A549 (cell line): ENCODE measurements at regions not wholly inside any gene's neighbourhood (a gene's known extent, or its start where the extent isn't known, plus 50 kb on each side); places are given as distances from the start of the nearest gene placed in this dataset.

Experiments used
- ATAC-seq, 2 experiments: fragments of 200-7000 bp in 1 of 2; fragments of >200 bp in 1 of 2; cut with Nextera tagmentation in 1 of 2; cut with Tn5 transposase in 1 of 2; 3 replicates each; pipeline versions ENCODE4 v1.8.0 to v1.9.1; 2018 to 2020; ENCODE audit warnings: mild to moderate bottlenecking in 1 of 2, moderate library complexity in 1 of 2
- CTCF ChIA-PET: fragments of 300-600 bp; sonication (Branson Sonifier 250); formaldehyde crosslinking; extraction: SDS; loops from one replicate; lab custom pipeline; 2021; ENCODE audit warnings: antibody characterized with exemption, inconsistent platforms; lab: Yijun Ruan, JAX
- POLR2A ChIA-PET: fragments of 350-600 bp; formaldehyde crosslinking; extraction: SDS; loops from one replicate; lab custom pipeline; 2021; ENCODE audit warnings: antibody characterized with exemption, inconsistent platforms; lab: Yijun Ruan, JAX
- DNase-seq, 2 experiments: peaks; one replicate each; pipeline versions ENCODE4 v3.0.0 to v3.0.0-alpha.2; 2011 to 2016; ENCODE audit warnings: low read depth in 1 of 2, low spot score in 1 of 2
- FAIRE-seq: peaks from 2 replicates; lab custom pipeline; 2011; peaks lifted over from hg19 to GRCh38; lab: Jason Lieb, UNC
- H3K27ac ChIP-seq, 2 experiments: fragments of >200 bp; sonication (Bioruptor Twin); formaldehyde crosslinking; 3 replicates each; pipeline ENCODE4 v1.5.1; 2016 to 2017
- H3K4me1 ChIP-seq: fragments of >200 bp; sonication (Bioruptor Twin); formaldehyde crosslinking; 3 replicates; pipeline ENCODE4 v1.6.1; 2016
- H3K4me2 ChIP-seq: fragments of >200 bp; sonication (Bioruptor Twin); formaldehyde crosslinking; 3 replicates; pipeline ENCODE4 v1.6.1; 2016
- H3K4me3 ChIP-seq: fragments of >200 bp; sonication (Bioruptor Twin); formaldehyde crosslinking; 3 replicates; pipeline ENCODE4 v1.5.1; 2016
- H3K9me3 ChIP-seq: fragments of >200 bp; sonication (Bioruptor Twin); formaldehyde crosslinking; 3 replicates; pipeline ENCODE4 v1.6.1; 2016
- BHLHE40 ChIP-seq: IDR thresholded peaks from 2 replicates; pipeline ENCODE4 v1.6.1; 2012; ENCODE audit warnings: low read depth, low read length, inconsistent platforms
- CBX8 ChIP-seq: fragments of 200-600 bp; sonication (generic); IDR thresholded peaks from 2 replicates; pipeline ENCODE4 v1.6.1; 2016
- CEBPB ChIP-seq, 2 experiments: fragments of >200 bp in 1 of 2; sonication (Bioruptor Twin) in 1 of 2; formaldehyde crosslinking in 1 of 2; IDR thresholded peaks; 2 replicates each; pipeline ENCODE4 v1.6.1; 2012 to 2016
- CHD4 ChIP-seq: fragments of 200-600 bp; sonication (generic); IDR thresholded peaks from 2 replicates; pipeline ENCODE4 v1.6.1; 2016; ENCODE audit warnings: antibody characterized with exemption, mild to moderate bottlenecking, borderline replicate concordance
- CTCF ChIP-seq: fragments of >200 bp; sonication (Bioruptor Twin); formaldehyde crosslinking; IDR thresholded peaks from 3 replicates; pipeline ENCODE4 v1.5.1; 2016
- EHMT2 ChIP-seq: fragments of 200-600 bp; sonication (generic); IDR thresholded peaks from 2 replicates; pipeline ENCODE4 v1.6.1; 2016; ENCODE audit warnings: antibody characterized with exemption, low read depth, mild to moderate bottlenecking, moderate library complexity
- EP300 ChIP-seq, 2 experiments: fragments of >200 bp; sonication (Bioruptor Twin); formaldehyde crosslinking; IDR thresholded peaks; 2 replicates in 1 of 2; 3 replicates in 1 of 2; pipeline ENCODE4 v1.6.1; 2016 to 2017
- FOSL2 ChIP-seq, 2 experiments: fragments of 450-650 bp in 1 of 2; fragments of >200 bp in 1 of 2; sonication (Bioruptor Twin) in 1 of 2; formaldehyde crosslinking; IDR thresholded peaks; 2 replicates each; pipeline versions ENCODE4 v1.5.0 to v1.6.1; 2016 to 2020; ENCODE audit warnings: mild to moderate bottlenecking in 1 of 2, moderate library complexity in 1 of 2
- HES2 ChIP-seq: fragments of >200 bp; sonication (Bioruptor Twin); formaldehyde crosslinking; IDR thresholded peaks from 2 replicates; pipeline ENCODE4 v1.6.1; 2016
- HOXA7 ChIP-seq: fragments of 250-450 bp; sonication (Bioruptor Pico); IDR thresholded peaks from 2 replicates; pipeline ENCODE4 v1.5.0; 2020; ENCODE audit warnings: mild to moderate bottlenecking, moderate library complexity
- HOXB5 ChIP-seq: fragments of 250-450 bp; sonication (Bioruptor Pico); IDR thresholded peaks from 2 replicates; pipeline ENCODE4 v1.5.0; 2020; ENCODE audit warnings: mild to moderate bottlenecking, moderate library complexity
- JUNB ChIP-seq: fragments of >200 bp; sonication (Bioruptor Twin); formaldehyde crosslinking; IDR thresholded peaks from 2 replicates; pipeline ENCODE4 v1.6.1; 2016
- KDM1A ChIP-seq: fragments of 200-600 bp; sonication (generic); IDR thresholded peaks from 2 replicates; pipeline ENCODE4 v1.6.1; 2016; ENCODE audit warnings: low read depth, mild to moderate bottlenecking
- KDM5A ChIP-seq: fragments of 200-600 bp; sonication (generic); IDR thresholded peaks from 2 replicates; pipeline ENCODE4 v1.6.1; 2016; ENCODE audit warnings: antibody characterized with exemption, mild to moderate bottlenecking
- MAFK ChIP-seq: fragments of 450-650 bp; IDR thresholded peaks from 2 replicates; pipeline ENCODE4 v1.6.1; 2014; ENCODE audit not compliant: partially characterized antibody
- MAX ChIP-seq: IDR thresholded peaks from 2 replicates; pipeline ENCODE4 v1.6.1; 2012
- MAZ ChIP-seq: fragments of 150-350 bp; IDR thresholded peaks from 2 replicates; pipeline ENCODE4 v1.6.1; 2014; ENCODE audit warnings: antibody characterized with exemption, low read depth, low read length, borderline replicate concordance
- NFE2L2 ChIP-seq: fragments of 150-350 bp; conservative IDR thresholded peaks from 2 replicates; pipeline ENCODE4 v1.6.1; 2014; ENCODE audit warnings: low read length
- NPAS2 ChIP-seq: fragments of 250-450 bp; sonication (Bioruptor Pico); IDR thresholded peaks from 2 replicates; pipeline ENCODE4 v1.8.0; 2022; ENCODE audit warnings: mild to moderate bottlenecking, moderate library complexity, borderline replicate concordance
- PHF8 ChIP-seq: fragments of 200-600 bp; sonication (generic); IDR thresholded peaks from 2 replicates; pipeline ENCODE4 v1.6.1; 2016; ENCODE audit warnings: low read depth, mild to moderate bottlenecking, antibody characterized with exemption, moderate library complexity, borderline replicate concordance
- RARB ChIP-seq: fragments of 250-450 bp; sonication (Bioruptor Pico); IDR thresholded peaks from 2 replicates; pipeline ENCODE4 v1.8.0; 2021; ENCODE audit warnings: mild to moderate bottlenecking, moderate library complexity
- RFX5 ChIP-seq: fragments of 450-650 bp; IDR thresholded peaks from 2 replicates; pipeline ENCODE4 v1.7.1; 2014; ENCODE audit warnings: antibody characterized with exemption, mild to moderate bottlenecking, moderate library complexity
- RNF2 ChIP-seq: fragments of 200-600 bp; sonication (generic); IDR thresholded peaks from 2 replicates; pipeline ENCODE4 v1.6.1; 2016; ENCODE audit warnings: low read depth, mild to moderate bottlenecking, antibody characterized with exemption, moderate library complexity, borderline replicate concordance
- TFCP2L1 ChIP-seq: fragments of 250-450 bp; sonication (Bioruptor Pico); IDR thresholded peaks from 2 replicates; pipeline ENCODE4 v1.5.0; 2021; ENCODE audit warnings: mild to moderate bottlenecking
- TP53 ChIP-seq: fragments of 250-450 bp; sonication (Bioruptor Pico); IDR thresholded peaks from 2 replicates; pipeline ENCODE4 v1.5.0; 2021; ENCODE audit warnings: mild to moderate bottlenecking, moderate library complexity
- ZC3H11A ChIP-seq: fragments of 450-650 bp; IDR thresholded peaks from 2 replicates; pipeline ENCODE4 v1.6.1; 2014; ENCODE audit warnings: antibody characterized with exemption, mild to moderate bottlenecking
- ZSCAN20 ChIP-seq: fragments of 250-450 bp; sonication (Bioruptor Pico); IDR thresholded peaks from 2 replicates; pipeline ENCODE4 v1.8.0; 2022; ENCODE audit warnings: mild to moderate bottlenecking, moderate library complexity
- WGBS: methylation state at CpG from one replicate; pipeline ENCODE4 v1.1.6; 2017; ENCODE audit errors: missing lambda C conversion rate; 5-methylcytosine and 5-hydroxymethylcytosine counted together
- TF ChIP-seq, protein P1 (sequence below): fragments of 150-350 bp; IDR thresholded peaks from 2 replicates; pipeline ENCODE4 v1.6.1; 2014; ENCODE audit warnings: low read depth, mild to moderate bottlenecking, low read length

GRCh38 chr18:45467293-45467692, 148.0 kb upstream of the SLC14A2 start (continued):
- no peak for TF ChIP-seq PHF8

DNA sequence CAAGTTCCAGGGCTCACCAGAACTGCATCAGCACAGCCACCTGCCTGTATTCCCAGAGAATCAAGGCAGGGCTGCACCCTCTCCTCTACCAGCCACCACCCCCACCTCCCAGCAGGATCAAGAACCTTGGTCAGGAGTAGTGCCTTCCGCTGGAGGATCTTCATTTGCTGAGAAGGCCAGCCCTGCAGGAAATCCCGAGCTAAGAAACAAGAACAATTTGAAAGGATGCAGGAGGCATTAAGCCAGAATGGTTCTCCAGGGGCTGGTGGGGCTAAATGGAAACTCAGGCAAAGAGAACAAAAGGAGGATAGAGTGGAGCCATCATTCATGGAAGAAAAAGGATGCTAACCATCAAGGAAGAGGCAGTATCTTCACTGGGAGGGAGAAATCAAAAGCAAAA, 147.3 kb upstream of the SLC14A2 start:
- WGBS = 10% methylated on average over 2 of the region's 2 CpGs
- H3K9me3 ChIP-seq = no peaks in the 10 kb centered on the region
- no peaks in the 10 kb centered on the region for H3K4me1 ChIP-seq
- no peak for DNase-seq
- TF ChIP-seq CEBPB (IDR thresholded peaks at IDR 0.05) = no peak
- no peak for TF ChIP-seq HOXA7 (CRISPR knock-in tag)
- no peak for TF ChIP-seq HES2
- TF ChIP-seq ZC3H11A = no peak
- TF ChIP-seq MAFK = no peak
- no peak for TF ChIP-seq RNF2
- no peak for TF ChIP-seq NFE2L2
- no peak for TF ChIP-seq EHMT2
- TF ChIP-seq NPAS2 (CRISPR knock-in tag) = no peak
- no peak for TF ChIP-seq RFX5
- TF ChIP-seq ZSCAN20 = no peak
- no peak for TF ChIP-seq HOXB5
- no peak for TF ChIP-seq TFCP2L1
- TF ChIP-seq CHD4 = no peak
- TF ChIP-seq RARB = no peak
- TF ChIP-seq BHLHE40 = no peak
- no peak for TF ChIP-seq CBX8
- TF ChIP-seq, all 56 proteins: peak for 0
- FAIRE-seq (no peak), ATAC-seq (no peak)
- CTCF ChIA-PET = no interaction called here
- no peak overlapping the region for H3K27ac ChIP-seq
- POLR2A ChIA-PET = no interaction called here
- no peak overlapping the region for H3K4me2 ChIP-seq
- no peak overlapping the region for H3K4me3 ChIP-seq

- CTCF ChIA-PET = no interaction called here
These were observed 136.4 kb upstream of the SLC14A2 start for GRCh38 chr18:45478889-45479288.

More at GRCh38 chr18:45478889-45479288, 136.4 kb upstream of the SLC14A2 start:
- no peak for DNase-seq
- Histone ChIP-seq H3K4me2 (no peak overlapping the region), H3K9me3 (no peaks in the 10 kb centered on the region), H3K4me3 (no peak overlapping the region), H3K4me1 (no peaks in the 10 kb centered on the region), H3K27ac (no peak overlapping the region)
- 27% methylated on average over 3 of the region's 3 CpGs for WGBS
- TF ChIP-seq KDM5A (no peak), KDM1A (no peak), FOSL2 (IDR thresholded peaks at IDR 0.05) (no peak), FOSL2 (CRISPR knock-in tag; IDR thresholded peaks at IDR 0.05) (no peak), JUNB (no peak), MAX (no peak), ZSCAN20 (no peak), RNF2 (no peak), TP53 (no peak), RFX5 (no peak), BHLHE40 (no peak), CEBPB (IDR thresholded peaks at IDR 0.05) (no peak), TFCP2L1 (no peak), MAZ (no peak), EP300 (IDR thresholded peaks at IDR 0.05) (no peak), CTCF (no peak), HES2 (no peak), ZC3H11A (no peak)
- TF ChIP-seq, protein P1, sequence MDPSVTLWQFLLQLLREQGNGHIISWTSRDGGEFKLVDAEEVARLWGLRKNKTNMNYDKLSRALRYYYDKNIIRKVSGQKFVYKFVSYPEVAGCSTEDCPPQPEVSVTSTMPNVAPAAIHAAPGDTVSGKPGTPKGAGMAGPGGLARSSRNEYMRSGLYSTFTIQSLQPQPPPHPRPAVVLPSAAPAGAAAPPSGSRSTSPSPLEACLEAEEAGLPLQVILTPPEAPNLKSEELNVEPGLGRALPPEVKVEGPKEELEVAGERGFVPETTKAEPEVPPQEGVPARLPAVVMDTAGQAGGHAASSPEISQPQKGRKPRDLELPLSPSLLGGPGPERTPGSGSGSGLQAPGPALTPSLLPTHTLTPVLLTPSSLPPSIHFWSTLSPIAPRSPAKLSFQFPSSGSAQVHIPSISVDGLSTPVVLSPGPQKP = no peak
- no peak for ATAC-seq
- FAIRE-seq = no peak
- POLR2A ChIA-PET = no interaction called here
